Right atrium auricular region (tissue), 2 donors: ENCODE measurements at regions not wholly inside any gene's neighbourhood (a gene's known extent, or its start where the extent isn't known, plus 50 kb on each side); places are given as distances from the start of the nearest gene placed in this dataset.

Experiments
- DNase-seq: peaks from one replicate; pipeline ENCODE4 v3.0.0-alpha.2; 2019; ENCODE audit warnings: low spot score
- H3K27ac ChIP-seq, 2 donors: fragments of 200-600 bp; sonication (generic); 1 replicate in 1 of 2; 2 replicates in 1 of 2; pipeline ENCODE4 v1.5.1; 2016 to 2019
- H3K27me3 ChIP-seq, 2 donors: fragments of 200-600 bp; sonication (generic); one replicate each; pipeline versions ENCODE4 v1.5.1 to v1.6.0; 2017 to 2019
- H3K36me3 ChIP-seq: fragments of 200-600 bp; sonication (generic); one replicate; pipeline ENCODE4 v1.5.1; 2016
- H3K4me1 ChIP-seq, 2 donors: fragments of 200-600 bp; sonication (generic); one replicate each; pipeline versions ENCODE4 v1.5.1 to v1.6.0; 2017 to 2019
- H3K4me3 ChIP-seq, 2 donors: fragments of 200-600 bp; sonication (generic); 1 replicate in 1 of 2; 2 replicates in 1 of 2; pipeline ENCODE4 v1.5.1; 2017 to 2019; ENCODE audit warnings: mild to moderate bottlenecking in 1 of 2, moderate library complexity in 1 of 2
- H3K9me3 ChIP-seq, 2 donors: fragments of 200-600 bp; sonication (generic); one replicate each; pipeline ENCODE4 v1.5.1; 2019
- CTCF ChIP-seq, 2 donors: fragments of 200-600 bp; sonication (generic); IDR thresholded peaks; one replicate each; pipeline ENCODE4 v1.5.1; 2019; ENCODE audit warnings: antibody characterized with exemption in 2 of 2

- Histone ChIP-seq H3K27ac (no peak overlapping the region), H3K9me3 (no peaks in the 10 kb centered on the region), H3K36me3 (no peaks in the 10 kb centered on the region), H3K4me3 (no peak overlapping the region), H3K27me3 (no peaks in the 10 kb centered on the region), H3K4me1 (no peaks in the 10 kb centered on the region)
- TF ChIP-seq CTCF (IDR thresholded peaks at IDR 0.05), result no peak
- no peak for DNase-seq
Observed at GRCh38 chr9:18385696-18386490, 88.1 kb upstream of the ADAMTSL1 start.

GRCh38 chr9:18390393-18390792 is 83.6 kb upstream of the ADAMTSL1 start:
- peaks cover 0 to 10% of the 10 kb centered on the region in 2 donors for H3K4me1 ChIP-seq
- no peak for TF ChIP-seq CTCF (IDR thresholded peaks at IDR 0.05)

GRCh38 chr9:18393340-18394130 is 80.4 kb upstream of the ADAMTSL1 start:
- peaks cover 0 to 10% of the 10 kb centered on the region in 2 donors for H3K4me1 ChIP-seq
- H3K4me3 ChIP-seq, result no peak overlapping the region
- H3K9me3 ChIP-seq, result no peaks in the 10 kb centered on the region
- H3K27me3 ChIP-seq, result no peaks in the 10 kb centered on the region
- no peaks in the 10 kb centered on the region for H3K36me3 ChIP-seq
- TF ChIP-seq CTCF (IDR thresholded peaks at IDR 0.05), result no peak
- DNase-seq, result no peak
- H3K27ac ChIP-seq, result peak overlapping the region; percentile 8 to 33

More at GRCh38 chr9:18390393-18390792, 83.6 kb upstream of the ADAMTSL1 start:
- no peak overlapping the region for H3K27ac ChIP-seq
- H3K4me3 ChIP-seq, result no peak overlapping the region
- H3K27me3 ChIP-seq, result no peaks in the 10 kb centered on the region
- H3K36me3 ChIP-seq, result no peaks in the 10 kb centered on the region
- DNase-seq, result no peak
- no peaks in the 10 kb centered on the region for H3K9me3 ChIP-seq

- Histone ChIP-seq H3K4me1 (peaks cover 0 to 10% of the 10 kb centered on the region in 2 donors), H3K27me3 (no peaks in the 10 kb centered on the region), H3K9me3 (no peaks in the 10 kb centered on the region), H3K4me3 (no peak overlapping the region), H3K36me3 (no peaks in the 10 kb centered on the region), H3K27ac (no peak overlapping the region)
- TF ChIP-seq CTCF (IDR thresholded peaks at IDR 0.05), result no peak
- no peak for DNase-seq
Observed at GRCh38 chr9:18394847-18395351, 79.1 kb upstream of the ADAMTSL1 start.

GRCh38 chr9:18396102-18396728 is 77.7 kb upstream of the ADAMTSL1 start:
- no peak for TF ChIP-seq CTCF (IDR thresholded peaks at IDR 0.05)
- peaks cover 0 to 10% of the 10 kb centered on the region in 2 donors for H3K4me1 ChIP-seq
- no peaks in the 10 kb centered on the region for H3K27me3 ChIP-seq
- no peaks in the 10 kb centered on the region for H3K9me3 ChIP-seq
- no peak for DNase-seq
- H3K4me3 ChIP-seq, result no peak overlapping the region
- H3K27ac ChIP-seq, result no peak overlapping the region
- no peaks in the 10 kb centered on the region for H3K36me3 ChIP-seq
